GM12878 (cell line): ENCODE measurements at regions not wholly inside any gene's neighbourhood (a gene's known extent, or its start where the extent isn't known, plus 50 kb on each side); places are given as distances from the start of the nearest gene placed in this dataset.

ENCODE experiments used
- CTCF ChIP-seq, 3 experiments: IDR thresholded peaks in 2 of 3; conservative IDR thresholded peaks in 1 of 3; 2 replicates each; pipeline ENCODE4 v1.5.1; 2011; ENCODE audit warnings: low read depth in 3 of 3, low read length in 3 of 3, mild to moderate bottlenecking in 3 of 3, control low read depth in 2 of 3, moderate library complexity in 2 of 3, inconsistent platforms in 1 of 3, mixed read lengths in 1 of 3; ENCODE audit not compliant: control insufficient read depth in 2 of 3, insufficient read depth in 1 of 3; ENCODE audit errors: extremely low read depth in 1 of 3
- EED ChIP-seq: sonication (generic); IDR thresholded peaks from 2 replicates; pipeline ENCODE4 v1.6.1; 2016; ENCODE audit warnings: antibody characterized with exemption, low read depth
- NFYA ChIP-seq: IDR thresholded peaks from 2 replicates; pipeline ENCODE4 v1.6.1; 2011; ENCODE audit warnings: low read depth, mild to moderate bottlenecking, low read length, improper control_type of control experiment, borderline replicate concordance
- POLR2A ChIP-seq: IDR thresholded peaks from 2 replicates; pipeline ENCODE4 v1.6.1; 2011; ENCODE audit warnings: low read depth, mild to moderate bottlenecking, low read length
- REST ChIP-seq: IDR thresholded peaks from 2 replicates; pipeline ENCODE4 v1.6.1; 2012; ENCODE audit warnings: mild to moderate bottlenecking, low read depth, low read length
- SRF ChIP-seq, 2 experiments: IDR thresholded peaks; 2 replicates each; pipeline ENCODE4 v1.6.1; 2011; ENCODE audit warnings: low read depth in 2 of 2, low read length in 2 of 2, mild to moderate bottlenecking in 1 of 2, moderate library complexity in 1 of 2
- USF1 ChIP-seq: IDR thresholded peaks from 2 replicates; pipeline ENCODE4 v1.6.1; 2011; ENCODE audit warnings: borderline replicate concordance, low read depth, mild to moderate bottlenecking, moderate library complexity, mixed read lengths, low read length; ENCODE audit not compliant: insufficient read depth; ENCODE audit errors: extremely low read length

GRCh38 chr6:22468256-22468965 is 101.0 kb upstream of the HDGFL1 start:
- TF ChIP-seq SRF (IDR thresholded peaks at IDR 0.05; ENCODE audit: low read depth in 2 of 2, low read length in 2 of 2) (no peak), REST (no peak), EED (no peak), POLR2A (no peak), CTCF (IDR thresholded peaks at IDR 0.05 in 2 of 3, conservative IDR thresholded peaks at IDR 0.05 in 1 of 3; ENCODE audit: control insufficient read depth in 2 of 3, extremely low read depth in 1 of 3, insufficient read depth in 1 of 3, low read depth in 3 of 3, low read length in 3 of 3) (no peak), NFYA (no peak), USF1 (no peak)
